ENCODE measurements at regions not wholly inside any gene's neighbourhood (a gene's known extent, or its start where the extent isn't known, plus 50 kb on each side); places are given as distances from the start of the nearest gene placed in this dataset.

DNA sequence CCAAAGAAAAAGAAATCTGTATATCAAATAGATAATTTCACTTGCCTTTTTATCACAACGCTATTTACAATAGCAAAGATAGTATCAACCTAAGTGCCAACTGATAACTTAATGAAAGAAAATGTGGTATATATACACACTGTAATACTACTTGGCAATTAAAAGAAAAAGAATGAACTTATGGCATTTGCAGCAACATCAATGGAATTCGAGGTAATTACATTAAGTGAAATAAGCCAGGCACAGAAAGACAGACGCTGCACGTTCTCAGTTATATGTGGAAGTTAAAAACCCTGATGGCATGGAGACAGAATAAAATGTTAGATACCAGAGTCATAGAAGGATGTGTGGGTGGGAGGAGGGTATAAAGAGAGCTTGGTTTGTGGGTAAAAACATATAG, 1260.5 kb upstream of the PCDH9 start:
- POLR2A ChIA-PET (ENCODE audit: low non-redundant PET), result no interaction called here
- no TSS peak for BruUV-seq (replicated peaks)
- intact Hi-C loops (cut with micrococcal nuclease; ENCODE audit: unreplicated experiment), result no loop called here

DNA sequence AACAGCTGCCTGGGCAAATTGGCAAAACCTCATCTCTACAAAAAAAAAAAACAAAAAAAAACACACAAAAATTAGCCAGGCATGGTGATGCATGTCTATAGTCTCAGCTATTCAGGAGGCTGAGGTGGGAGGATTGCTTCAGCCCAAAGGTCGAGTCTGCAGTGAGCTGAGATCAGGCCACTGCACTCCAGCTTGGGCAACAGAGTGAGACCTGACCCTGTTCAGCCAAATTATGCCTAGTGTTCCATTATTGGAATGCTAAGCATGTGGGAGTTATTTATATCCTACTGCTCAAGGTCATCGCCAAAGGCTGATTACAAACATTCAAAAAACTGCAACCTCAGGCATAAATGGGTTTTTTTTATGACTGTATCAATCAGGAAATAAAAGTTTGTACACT, 1251.0 kb upstream of the PCDH9 start:
- ChIA-PET CTCF (no interaction called here), POLR2A (ENCODE audit: low non-redundant PET) (no interaction called here)
- no peaks in the 10 kb centered on the region for H3K36me3 ChIP-seq (ENCODE audit: insufficient read depth, low read length, poor library complexity, severe bottlenecking)

More for the DNA sequence above, 1260.5 kb upstream of the PCDH9 start:
- Histone ChIP-seq H3K27ac (ENCODE audit: low read depth, low read length, poor library complexity, severe bottlenecking) (no peak overlapping the region), H3K4me3 (ENCODE audit: low read depth, low read length, poor library complexity, severe bottlenecking) (no peak overlapping the region), H3K4me1 (ENCODE audit: insufficient read depth, low read length, poor library complexity, severe bottlenecking) (no peaks in the 10 kb centered on the region), H3K36me3 (ENCODE audit: insufficient read depth, low read length, poor library complexity, severe bottlenecking) (no peaks in the 10 kb centered on the region), H3K9me3 (ENCODE audit: low read depth, low read length, poor library complexity, severe bottlenecking) (no peaks in the 10 kb centered on the region), H3K27me3 (replicated peaks; ENCODE audit: insufficient read depth, low read depth, low read length, poor library complexity) (no peaks in the 10 kb centered on the region)
- DNase-seq (ENCODE audit: low spot score), result no peak
- CTCF ChIA-PET, result no interaction called here
- TF ChIP-seq, protein P1, sequence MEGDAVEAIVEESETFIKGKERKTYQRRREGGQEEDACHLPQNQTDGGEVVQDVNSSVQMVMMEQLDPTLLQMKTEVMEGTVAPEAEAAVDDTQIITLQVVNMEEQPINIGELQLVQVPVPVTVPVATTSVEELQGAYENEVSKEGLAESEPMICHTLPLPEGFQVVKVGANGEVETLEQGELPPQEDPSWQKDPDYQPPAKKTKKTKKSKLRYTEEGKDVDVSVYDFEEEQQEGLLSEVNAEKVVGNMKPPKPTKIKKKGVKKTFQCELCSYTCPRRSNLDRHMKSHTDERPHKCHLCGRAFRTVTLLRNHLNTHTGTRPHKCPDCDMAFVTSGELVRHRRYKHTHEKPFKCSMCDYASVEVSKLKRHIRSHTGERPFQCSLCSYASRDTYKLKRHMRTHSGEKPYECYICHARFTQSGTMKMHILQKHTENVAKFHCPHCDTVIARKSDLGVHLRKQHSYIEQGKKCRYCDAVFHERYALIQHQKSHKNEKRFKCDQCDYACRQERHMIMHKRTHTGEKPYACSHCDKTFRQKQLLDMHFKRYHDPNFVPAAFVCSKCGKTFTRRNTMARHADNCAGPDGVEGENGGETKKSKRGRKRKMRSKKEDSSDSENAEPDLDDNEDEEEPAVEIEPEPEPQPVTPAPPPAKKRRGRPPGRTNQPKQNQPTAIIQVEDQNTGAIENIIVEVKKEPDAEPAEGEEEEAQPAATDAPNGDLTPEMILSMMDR (conservative IDR thresholded peaks at IDR 0.05; ENCODE audit: low read depth, low read length), result no peak
- TF ChIP-seq EZH2 (IDR thresholded peaks at IDR 0.05; ENCODE audit: borderline replicate concordance, low read depth, low read length, poor library complexity, severe bottlenecking), result no peak

DNA sequence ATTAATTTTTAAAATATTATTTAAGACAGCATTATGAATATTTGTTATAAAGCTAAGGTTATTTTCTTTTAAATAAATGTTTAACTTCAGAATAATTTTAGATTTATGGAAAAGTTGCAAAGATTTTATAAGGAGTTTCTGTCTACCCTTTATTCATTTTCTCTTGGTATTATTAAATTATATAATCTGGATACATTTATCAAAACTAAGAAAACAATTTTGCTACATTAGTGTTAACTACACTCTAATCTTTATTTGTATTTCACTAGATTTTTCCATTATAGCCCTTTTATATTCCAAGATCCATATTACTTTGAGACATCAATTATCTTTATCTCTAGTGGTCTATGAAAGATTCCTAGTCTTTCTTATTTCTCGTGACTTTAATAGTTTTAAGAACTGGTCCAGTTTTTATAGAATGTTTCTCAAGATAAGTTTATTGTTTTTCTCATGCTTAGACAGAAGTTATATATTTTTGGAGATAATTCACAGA, 1243.7 kb upstream of the PCDH9 start:
- DNase-seq (ENCODE audit: low spot score), result no peak
- H3K4me3 ChIP-seq (ENCODE audit: low read depth, low read length, poor library complexity, severe bottlenecking), result no peak overlapping the region
- H3K27ac ChIP-seq (ENCODE audit: low read depth, low read length, poor library complexity, severe bottlenecking), result no peak overlapping the region
- no peak for TF ChIP-seq EZH2 (IDR thresholded peaks at IDR 0.05; ENCODE audit: borderline replicate concordance, low read depth, low read length, poor library complexity, severe bottlenecking)
- TF ChIP-seq, protein P1 (conservative IDR thresholded peaks at IDR 0.05; ENCODE audit: low read depth, low read length), result no peak
- H3K9me3 ChIP-seq (ENCODE audit: low read depth, low read length, poor library complexity, severe bottlenecking), result no peaks in the 10 kb centered on the region
- H3K4me1 ChIP-seq (ENCODE audit: insufficient read depth, low read length, poor library complexity, severe bottlenecking), result no peaks in the 10 kb centered on the region
- H3K36me3 ChIP-seq (ENCODE audit: insufficient read depth, low read length, poor library complexity, severe bottlenecking), result no peaks in the 10 kb centered on the region
- BruUV-seq (replicated peaks), result no TSS peak
- intact Hi-C loops (cut with micrococcal nuclease; ENCODE audit: unreplicated experiment), result no loop called here
- ChIA-PET CTCF (no interaction called here), POLR2A (ENCODE audit: low non-redundant PET) (no interaction called here)
- no peaks in the 10 kb centered on the region for H3K27me3 ChIP-seq (replicated peaks; ENCODE audit: insufficient read depth, low read depth, low read length, poor library complexity)

More for the DNA sequence above, 1251.0 kb upstream of the PCDH9 start:
- H3K4me1 ChIP-seq (ENCODE audit: insufficient read depth, low read length, poor library complexity, severe bottlenecking), result no peaks in the 10 kb centered on the region
- intact Hi-C loops (cut with micrococcal nuclease; ENCODE audit: unreplicated experiment), result no loop called here
- TF ChIP-seq EZH2 (IDR thresholded peaks at IDR 0.05; ENCODE audit: borderline replicate concordance, low read depth, low read length, poor library complexity, severe bottlenecking), result no peak
- TF ChIP-seq, protein P1 (conservative IDR thresholded peaks at IDR 0.05; ENCODE audit: low read depth, low read length), result no peak
- H3K9me3 ChIP-seq (ENCODE audit: low read depth, low read length, poor library complexity, severe bottlenecking), result no peaks in the 10 kb centered on the region
- no peak overlapping the region for H3K4me3 ChIP-seq (ENCODE audit: low read depth, low read length, poor library complexity, severe bottlenecking)
- no peak overlapping the region for H3K27ac ChIP-seq (ENCODE audit: low read depth, low read length, poor library complexity, severe bottlenecking)
- no peaks in the 10 kb centered on the region for H3K27me3 ChIP-seq (replicated peaks; ENCODE audit: insufficient read depth, low read depth, low read length, poor library complexity)
- no TSS peak for BruUV-seq (replicated peaks)
- no peak for DNase-seq (ENCODE audit: low spot score)

Data from A673 (cell line).